NB4 (cell line): ENCODE measurements at regions not wholly inside any gene's neighbourhood (a gene's known extent, or its start where the extent isn't known, plus 50 kb on each side); places are given as distances from the start of the nearest gene placed in this dataset.

Experiments used
- CTCF ChIP-seq: IDR thresholded peaks from one replicate; pipeline ENCODE4 v1.5.1; 2012; ENCODE audit warnings: low read depth, low read length
- MYC ChIP-seq: IDR thresholded peaks from 2 replicates; pipeline ENCODE4 v1.6.1; 2011; ENCODE audit warnings: low read depth, low read length

- no peak for TF ChIP-seq CTCF
- TF ChIP-seq MYC, result no peak
Measured at GRCh38 chr1:221515496-221515895, 226.4 kb downstream of the DUSP10 start.
